ENCODE measurements at regions not wholly inside any gene's neighbourhood (a gene's known extent, or its start where the extent isn't known, plus 50 kb on each side); places are given as distances from the start of the nearest gene placed in this dataset.

- intact Hi-C loops (cut with DNase I): no loop called here
- H3K9ac ChIP-seq (ENCODE audit: low read length in 3 of 3): no peak overlapping the region
- DNase-seq: no peak
- no peaks in the 10 kb centered on the region for H3K4me1 ChIP-seq (ENCODE audit: control insufficient read depth in 2 of 3, insufficient read depth in 2 of 3, low read depth in 1 of 3, low read length in 3 of 3)
- FAIRE-seq: no peak
- no peak overlapping the region for H3K4me3 ChIP-seq (ENCODE audit: low read length in 3 of 3)
- no peaks in the 10 kb centered on the region for H3K36me3 ChIP-seq (ENCODE audit: control insufficient read depth in 2 of 3, insufficient read depth in 3 of 3, low read length in 3 of 3)
- H3K27ac ChIP-seq (ENCODE audit: low read depth in 2 of 2, low read length in 2 of 2): no peak overlapping the region
- no peaks in the 10 kb centered on the region for H3K27me3 ChIP-seq (ENCODE audit: control insufficient read depth, insufficient read depth, low read length)
- no peaks in the 10 kb centered on the region for H3K9me3 ChIP-seq (ENCODE audit: control insufficient read depth in 2 of 3, insufficient read depth in 1 of 3, low read length in 3 of 3)
- TF ChIP-seq CTCF (IDR thresholded peaks at IDR 0.05; ENCODE audit: borderline replicate concordance, extremely low read depth, insufficient read depth): no peak
These were observed 175.1 kb downstream of the NUFIP1 start for GRCh38 chr13:44814161-44814560.

- DNase-seq (no peak), FAIRE-seq (no peak)
- Histone ChIP-seq H3K4me3 (ENCODE audit: low read length in 3 of 3) (no peak overlapping the region), H3K4me1 (ENCODE audit: control insufficient read depth in 2 of 3, insufficient read depth in 2 of 3, low read depth in 1 of 3, low read length in 3 of 3) (no peaks in the 10 kb centered on the region), H3K27ac (ENCODE audit: low read depth in 2 of 2, low read length in 2 of 2) (no peak overlapping the region), H3K9ac (ENCODE audit: low read length in 3 of 3) (no peak overlapping the region), H3K36me3 (ENCODE audit: control insufficient read depth in 2 of 3, insufficient read depth in 3 of 3, low read length in 3 of 3) (no peaks in the 10 kb centered on the region), H3K27me3 (ENCODE audit: control insufficient read depth, insufficient read depth, low read length) (no peaks in the 10 kb centered on the region), H3K9me3 (ENCODE audit: control insufficient read depth in 2 of 3, insufficient read depth in 1 of 3, low read length in 3 of 3) (no peaks in the 10 kb centered on the region)
- intact Hi-C loops (cut with DNase I): no loop called here
- TF ChIP-seq CTCF (IDR thresholded peaks at IDR 0.05; ENCODE audit: borderline replicate concordance, extremely low read depth, insufficient read depth): no peak
These were observed 176.5 kb downstream of the NUFIP1 start for GRCh38 chr13:44812818-44813217.

GRCh38 chr13:44810061-44810840, 179.0 kb downstream of the NUFIP1 start:
- no peak overlapping the region for H3K27ac ChIP-seq (ENCODE audit: low read depth in 2 of 2, low read length in 2 of 2)

More at GRCh38 chr13:44810061-44810840, 179.0 kb downstream of the NUFIP1 start:
- TF ChIP-seq CTCF (IDR thresholded peaks at IDR 0.05; ENCODE audit: borderline replicate concordance, extremely low read depth, insufficient read depth): no peak
- no peak overlapping the region for H3K9ac ChIP-seq (ENCODE audit: low read length in 3 of 3)
- H3K27me3 ChIP-seq (ENCODE audit: control insufficient read depth, insufficient read depth, low read length): no peaks in the 10 kb centered on the region
- no peaks in the 10 kb centered on the region for H3K36me3 ChIP-seq (ENCODE audit: control insufficient read depth in 2 of 3, insufficient read depth in 3 of 3, low read length in 3 of 3)
- no peaks in the 10 kb centered on the region for H3K9me3 ChIP-seq (ENCODE audit: control insufficient read depth in 2 of 3, insufficient read depth in 1 of 3, low read length in 3 of 3)
- no peak overlapping the region for H3K4me3 ChIP-seq (ENCODE audit: low read length in 3 of 3)
- no peaks in the 10 kb centered on the region for H3K4me1 ChIP-seq (ENCODE audit: control insufficient read depth in 2 of 3, insufficient read depth in 2 of 3, low read depth in 1 of 3, low read length in 3 of 3)
- no peak for FAIRE-seq
- DNase-seq: peak in 4 of 5 donors; percentile 24 to 65 (median 54)
- intact Hi-C loops (cut with DNase I): no loop called here

Measured in kidney (tissue), 13 donors.